ENCODE measurements at regions not wholly inside any gene's neighbourhood (a gene's known extent, or its start where the extent isn't known, plus 50 kb on each side); places are given as distances from the start of the nearest gene placed in this dataset.

DNA sequence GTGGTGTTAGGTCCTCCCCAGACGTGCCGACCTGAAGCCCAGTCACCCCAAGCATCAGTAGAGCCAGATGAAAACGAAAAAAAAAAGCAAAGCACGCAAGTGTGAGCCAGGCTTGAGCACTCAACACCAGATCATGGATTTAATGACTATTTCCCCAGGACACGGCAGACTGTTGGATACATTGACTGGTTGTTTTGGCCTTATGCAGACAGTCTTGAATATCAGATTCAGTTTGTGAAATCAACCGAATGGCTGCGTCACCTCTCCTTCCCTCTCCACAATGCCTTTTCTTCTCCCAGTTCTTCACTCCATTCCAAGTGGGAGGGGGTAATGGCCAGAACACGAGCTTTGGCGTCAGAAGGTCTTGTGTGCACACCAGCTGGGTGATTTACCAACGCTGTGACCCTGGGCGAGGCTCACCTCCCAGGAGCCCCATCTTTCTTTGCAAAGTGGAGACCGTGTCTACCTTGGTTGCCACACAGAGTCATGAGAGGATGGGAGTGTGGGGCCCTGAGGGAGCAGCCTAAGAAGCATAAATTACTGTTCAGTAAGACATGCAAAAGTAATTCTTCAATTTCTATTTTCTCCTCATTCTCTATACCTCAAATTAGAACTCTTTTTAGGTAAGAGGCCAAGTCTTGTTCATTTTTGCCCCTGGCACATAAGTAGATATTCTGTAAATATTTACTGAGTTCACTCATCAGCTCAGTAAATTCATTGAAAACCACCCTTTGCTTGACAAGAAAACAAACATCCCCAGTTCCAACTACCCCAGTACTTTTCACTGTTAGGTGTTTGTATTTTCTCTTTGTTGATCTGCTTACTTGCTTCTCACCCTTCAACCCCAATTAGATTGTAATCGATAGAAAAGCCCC lies 181.1 kb upstream of the COPS8 start:
- Histone ChIP-seq H3K18ac (ENCODE audit: extremely low read depth, low read length) (no peak overlapping the region), H3K9ac (replicated peaks in 1 of 4; ENCODE audit: extremely low read depth in 1 of 4, low read depth in 3 of 4, low read length in 3 of 4) (no peak overlapping the region), H3K36me3 (ENCODE audit: control insufficient read depth in 2 of 4, insufficient read depth in 4 of 4, low read length in 3 of 4) (no peaks in the 10 kb centered on the region; a peak in 1 of 8 replicates), H3K14ac (ENCODE audit: insufficient read length) (no peak overlapping the region), H2BK15ac (ENCODE audit: low read length) (no peak overlapping the region), H4K5ac (ENCODE audit: insufficient read length, low read depth, low read length) (no peak overlapping the region), H3K9me3 (ENCODE audit: insufficient read depth in 2 of 2, low read depth in 1 of 2, low read length in 1 of 2) (no peaks in the 10 kb centered on the region), H3K79me2 (ENCODE audit: control insufficient read depth in 1 of 2, insufficient read depth in 2 of 2, low read length in 2 of 2) (no peaks in the 10 kb centered on the region), H3K79me1 (ENCODE audit: low read depth, low read length) (no peaks in the 10 kb centered on the region), H3K23ac (ENCODE audit: insufficient read length) (no peak overlapping the region), H2BK12ac (ENCODE audit: low read depth, low read length) (no peak overlapping the region), H2BK5ac (ENCODE audit: low read depth, low read length) (no peak overlapping the region), H3K27ac (ENCODE audit: low read depth, low read length) (no peak overlapping the region), H3K4ac (replicated peaks; ENCODE audit: insufficient read length, low read depth, low read length) (no peak overlapping the region), H3K4me3 (ENCODE audit: extremely low read depth in 1 of 4, insufficient read depth in 2 of 4, low read depth in 3 of 4, low read length in 4 of 4) (no peak overlapping the region), H2AK5ac (ENCODE audit: low read depth, low read length) (no peak overlapping the region), H2BK120ac (replicated peaks; ENCODE audit: low read depth, low read length) (no peak overlapping the region), H2AFZ (ENCODE audit: low read length) (no peak overlapping the region), H3K4me1 (replicated peaks in 1 of 4; ENCODE audit: control insufficient read depth in 3 of 4, insufficient read depth in 4 of 4, low read length in 3 of 4) (peaks cover 0 to 2% (median 0%) of the 10 kb centered on the region in 4 experiments; a peak in 3 of 7 replicates), H3K56ac (replicated peaks; ENCODE audit: insufficient read length, low read depth, low read length) (no peak overlapping the region), H3K27me3 (replicated peaks in 1 of 4; ENCODE audit: control insufficient read depth in 3 of 4, extremely low read depth in 1 of 4, insufficient read depth in 3 of 4, low read length in 3 of 4) (no peaks in the 10 kb centered on the region), H4K20me1 (replicated peaks in 1 of 2; ENCODE audit: control insufficient read depth in 1 of 2, insufficient read depth in 2 of 2, low read length in 2 of 2) (no peaks in the 10 kb centered on the region), H2BK20ac (ENCODE audit: low read length) (no peak overlapping the region), H4K8ac (ENCODE audit: extremely low read depth, insufficient read depth, low read length) (no peak overlapping the region), H3K23me2 (ENCODE audit: low read depth, low read length) (peaks cover 2% of the 10 kb centered on the region; the same call in 1 of the 2 replicates), H3K4me2 (ENCODE audit: insufficient read depth in 1 of 2, low read depth in 2 of 2, low read length in 2 of 2) (no peak overlapping the region), H4K91ac (replicated peaks; ENCODE audit: insufficient read length, low read length) (no peak overlapping the region)
- FAIRE-seq, result no peak
- DNase-seq (ENCODE audit: low read depth in 1 of 2, low spot score in 2 of 2), result no peak
- WGBS, 2 experiments (ENCODE audit: extremely low coverage in 1 of 2, insufficient coverage in 1 of 2, insufficient read length in 1 of 2, insufficient replicate concordance in 2 of 2, low coverage in 1 of 2, low lambda C conversion rate in 2 of 2, missing lambda C conversion rate in 1 of 2), result 90% methylated on average over 11 of the region's 13 CpGs; no CpG with 5 or more reads in 1 of the 2 experiments
- CTCF ChIA-PET (ENCODE audit: partially characterized antibody), result interaction anchor here (0.6 to 0.9 kb wide), 2 partner anchors 15 to 44 kb away, joined by 3 read pairs; no protein-coding TSS in a partner anchor
- POLR2A ChIA-PET (ENCODE audit: partially characterized antibody), result interaction anchor here (0.5 kb wide), 1 partner anchor 389 kb away, joined by 4 read pairs; no protein-coding TSS in a partner anchor
- TF ChIP-seq JUN (IDR thresholded peaks at IDR 0.05; ENCODE audit: low read depth, low read length) (no peak), TEAD4 (IDR thresholded peaks at IDR 0.05; ENCODE audit: low read depth, low read length) (no peak), E2F6 (IDR thresholded peaks at IDR 0.05) (no peak), EGR1 (IDR thresholded peaks at IDR 0.05; ENCODE audit: borderline replicate concordance, low read depth, low read length) (no peak), MAFK (IDR thresholded peaks at IDR 0.05; ENCODE audit: low read depth, low read length) (no peak), TCF12 (IDR thresholded peaks at IDR 0.05; ENCODE audit: low read depth, low read length) (no peak), SP1 (IDR thresholded peaks at IDR 0.05; ENCODE audit: low read depth, low read length) (no peak), POLR2A (IDR thresholded peaks at IDR 0.05; ENCODE audit: control extremely low read depth in 1 of 2, low read depth in 2 of 2, low read length in 2 of 2) (no peak), USF2 (IDR thresholded peaks at IDR 0.05; ENCODE audit: low read length) (no peak)
- TF ChIP-seq, protein P1, sequence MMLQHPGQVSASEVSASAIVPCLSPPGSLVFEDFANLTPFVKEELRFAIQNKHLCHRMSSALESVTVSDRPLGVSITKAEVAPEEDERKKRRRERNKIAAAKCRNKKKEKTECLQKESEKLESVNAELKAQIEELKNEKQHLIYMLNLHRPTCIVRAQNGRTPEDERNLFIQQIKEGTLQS (IDR thresholded peaks at IDR 0.05; ENCODE audit: insufficient read depth, low read depth, low read length), result no peak

Data from H1 (cell line).